GM19193 (cell line): ENCODE measurements at regions not wholly inside any gene's neighbourhood (a gene's known extent, or its start where the extent isn't known, plus 50 kb on each side); places are given as distances from the start of the nearest gene placed in this dataset.

ENCODE experiments used
- POLR2A ChIP-seq: IDR thresholded peaks from 4 replicates; pipeline ENCODE4 v1.6.1; 2011; ENCODE audit not compliant: insufficient read depth, insufficient read length; ENCODE audit errors: extremely low read depth

DNA sequence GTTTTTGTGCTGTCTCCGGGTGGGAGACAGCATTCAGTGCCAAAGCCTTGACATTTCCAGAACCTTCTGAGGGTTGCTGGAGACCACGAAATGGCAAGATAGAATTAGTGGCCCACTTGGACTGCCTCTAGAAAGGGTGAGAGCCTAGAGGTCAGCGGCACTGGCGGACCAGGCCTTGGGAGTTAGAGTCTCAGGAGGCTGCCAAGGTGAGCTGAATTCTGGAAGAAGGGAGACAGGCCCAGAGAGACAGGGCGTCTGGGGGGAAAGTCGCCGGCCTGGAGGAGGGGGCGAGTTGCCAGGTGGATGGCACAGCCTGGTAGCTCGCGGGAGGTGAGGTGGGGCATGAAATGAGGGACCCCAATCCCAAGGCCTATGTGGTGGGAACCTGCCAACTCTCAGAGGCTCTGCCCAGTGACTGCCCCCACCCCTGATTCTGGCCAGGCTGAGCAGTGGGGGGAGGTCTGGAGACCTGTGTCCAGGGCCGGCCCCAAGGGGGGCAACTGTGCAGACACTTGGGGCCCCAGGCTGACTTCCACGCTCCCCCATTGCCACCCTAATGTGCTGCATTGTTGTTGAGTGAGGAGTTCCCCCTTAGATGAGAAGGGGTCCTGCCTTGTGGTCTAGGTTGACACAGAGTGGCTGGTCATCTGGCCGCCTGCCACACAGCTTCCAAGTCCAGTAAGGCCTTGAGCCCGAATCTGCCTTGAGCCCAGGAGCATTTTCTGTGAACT lies 211.1 kb upstream of the CIBAR2 start:
- no peak for TF ChIP-seq POLR2A

DNA sequence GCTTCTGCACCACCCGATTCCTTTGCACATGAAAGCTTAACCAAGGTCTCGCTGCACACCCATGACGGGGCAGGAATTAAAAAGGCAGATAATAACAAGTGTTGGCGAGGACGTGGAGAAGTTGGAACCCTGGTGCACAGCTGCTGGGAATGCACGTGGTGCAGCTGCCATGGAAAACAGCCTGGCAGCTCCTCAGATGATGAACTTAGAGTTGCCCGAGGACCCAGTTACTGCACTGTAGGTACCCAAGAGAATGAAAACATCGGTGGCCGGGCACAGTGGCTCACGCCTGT lies 211.6 kb upstream of the CIBAR2 start:
- TF ChIP-seq POLR2A = no peak

DNA sequence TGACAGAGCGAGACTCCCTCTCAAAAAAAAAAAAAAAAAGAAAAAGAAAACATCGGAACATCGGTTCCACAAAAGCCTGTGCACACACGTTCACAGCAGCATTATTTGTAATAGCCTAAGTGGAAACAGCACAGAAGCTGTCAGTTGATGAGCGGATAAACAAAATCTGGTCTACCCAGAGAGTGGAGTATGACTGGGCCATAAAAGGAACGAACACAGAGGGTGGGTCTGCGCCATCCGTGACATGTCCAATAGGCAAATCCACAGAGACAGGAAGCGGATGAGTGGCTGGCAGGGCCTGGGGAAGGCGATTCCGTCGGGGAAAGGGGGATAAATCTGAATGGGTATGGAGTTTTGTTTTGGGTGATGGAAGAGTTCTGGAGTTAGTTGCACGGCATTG lies 212.2 kb upstream of the CIBAR2 start:
- TF ChIP-seq POLR2A = no peak

- TF ChIP-seq POLR2A = no peak
Measured at GRCh38 chr16:85326113-85326793, 214.0 kb upstream of the CIBAR2 start.

DNA sequence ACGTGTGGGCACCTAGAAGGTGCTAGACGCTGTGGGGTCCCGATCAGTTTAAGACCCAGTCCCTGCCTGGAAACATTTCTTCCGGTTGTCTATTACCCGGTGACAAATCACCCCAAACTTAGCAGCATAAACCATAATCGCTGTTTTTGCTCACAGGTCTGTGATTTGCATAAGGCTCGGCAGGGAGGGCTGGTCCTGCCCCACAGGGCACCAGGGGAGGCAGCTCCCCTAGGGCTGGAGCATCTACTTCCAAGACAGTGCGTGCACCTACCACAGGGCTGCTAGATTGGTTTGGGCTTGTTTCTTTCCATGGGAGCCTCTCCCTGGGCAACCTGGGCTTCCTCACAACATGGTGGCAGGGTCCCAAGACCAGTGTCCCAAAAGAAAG lies 214.5 kb upstream of the CIBAR2 start:
- no peak for TF ChIP-seq POLR2A

GRCh38 chr16:85327731-85328675 lies 215.7 kb upstream of the CIBAR2 start:
- no peak for TF ChIP-seq POLR2A

GRCh38 chr16:85328676-85329058 lies 216.4 kb upstream of the CIBAR2 start:
- TF ChIP-seq POLR2A = no peak

DNA sequence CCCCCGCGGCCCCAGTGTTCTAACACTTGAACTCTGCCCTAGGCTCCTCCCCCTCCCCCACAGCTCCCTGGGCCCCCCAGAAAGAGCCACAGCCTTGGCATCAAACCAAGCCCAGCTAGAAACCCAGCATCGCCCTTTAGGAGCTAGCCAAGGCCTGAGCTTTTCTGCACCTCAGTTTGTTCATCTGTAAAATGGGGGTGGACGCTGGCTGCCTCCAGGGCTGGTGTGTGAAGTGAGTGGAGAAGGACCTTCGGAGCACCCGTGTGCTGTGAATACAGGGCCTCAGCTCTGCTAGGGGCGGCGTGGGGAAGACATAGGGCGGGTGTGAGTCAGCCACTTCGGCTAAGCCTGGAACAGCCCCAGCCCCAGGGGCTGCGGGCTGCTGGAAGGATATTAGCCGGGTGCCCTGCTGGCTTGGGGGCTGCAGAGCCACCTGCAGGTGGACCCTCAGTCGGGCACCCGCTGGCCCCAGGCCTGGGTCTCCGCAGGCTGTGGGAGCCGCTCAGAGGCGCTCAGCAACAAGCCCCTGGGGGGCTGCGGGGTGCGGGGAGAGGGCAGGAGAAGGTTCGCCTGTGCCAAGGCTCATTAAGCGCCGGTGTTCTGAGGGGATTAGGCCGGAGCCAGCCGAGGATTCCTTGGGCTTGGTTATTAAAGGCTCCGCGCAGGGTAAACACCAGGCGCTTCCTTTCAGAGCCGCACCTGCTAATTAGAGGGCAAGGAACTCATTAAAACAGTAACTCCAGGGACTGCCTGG lies 217.0 kb upstream of the CIBAR2 start:
- TF ChIP-seq POLR2A = no peak

- TF ChIP-seq POLR2A = no peak
Measured at GRCh38 chr16:85330006-85330693, 217.9 kb upstream of the CIBAR2 start.

DNA sequence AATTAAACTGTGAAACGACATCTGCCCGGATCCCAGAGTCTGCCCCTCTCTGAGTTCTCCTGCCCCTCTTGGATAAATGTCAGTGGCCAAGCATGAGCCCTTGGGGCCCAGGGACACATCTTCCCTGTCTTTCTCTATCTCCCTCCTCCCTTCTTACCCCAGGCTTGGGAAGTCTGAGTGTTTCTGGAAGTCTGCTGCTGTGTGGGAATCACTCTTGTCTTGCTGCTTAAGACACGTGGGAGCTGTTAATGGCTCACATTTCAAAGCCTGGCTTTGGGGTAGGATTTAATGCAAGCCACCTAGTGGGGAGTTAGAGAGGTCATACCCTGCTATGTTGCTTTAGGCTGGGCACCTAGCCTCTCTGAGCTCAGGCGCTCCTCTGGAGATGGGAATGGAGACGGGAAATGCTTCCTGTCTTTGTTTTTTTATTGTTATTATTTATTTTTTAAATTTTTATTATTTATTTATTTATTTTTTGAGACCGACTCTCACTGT lies 218.5 kb upstream of the CIBAR2 start:
- TF ChIP-seq POLR2A = no peak

DNA sequence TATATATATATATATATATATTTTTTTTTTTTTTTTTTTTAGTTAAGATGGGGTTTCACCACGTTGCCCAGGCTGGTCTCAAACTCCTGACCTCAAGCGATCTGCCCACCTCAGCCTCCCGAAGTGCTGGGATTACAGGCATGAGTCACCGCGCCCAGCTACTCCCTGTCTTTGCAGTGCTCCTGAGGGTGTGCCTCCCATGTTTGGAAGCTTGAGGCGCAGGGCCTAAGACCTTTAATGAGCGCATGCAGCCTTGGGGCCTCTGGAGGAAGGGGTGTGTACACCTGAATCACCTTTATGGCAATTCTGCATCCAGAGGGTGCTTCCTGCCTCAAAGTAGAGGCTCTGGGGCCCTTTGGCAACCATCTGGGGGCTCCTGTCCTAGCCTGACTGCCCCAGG lies 219.4 kb upstream of the CIBAR2 start:
- no peak for TF ChIP-seq POLR2A

DNA sequence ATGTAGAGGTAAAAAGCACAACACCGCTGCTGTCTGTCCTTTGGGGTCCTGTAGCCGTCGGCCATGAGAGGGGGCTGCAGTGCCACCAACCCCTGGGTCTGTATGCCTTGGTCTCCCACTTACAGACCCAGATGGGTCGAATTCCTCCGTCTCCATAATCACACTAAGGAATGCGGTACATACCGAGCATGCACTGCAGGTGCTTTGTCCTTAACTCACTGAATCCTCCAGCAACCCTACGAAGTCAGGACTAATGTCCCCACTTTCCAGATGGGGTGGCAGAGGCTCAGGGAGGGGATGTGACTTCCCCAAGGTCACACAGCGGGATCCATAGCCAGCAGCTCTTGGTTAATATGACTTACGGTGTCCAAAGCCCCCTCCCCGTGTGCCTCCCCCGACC lies 219.9 kb upstream of the CIBAR2 start:
- no peak for TF ChIP-seq POLR2A

GRCh38 chr16:85333337-85333736 lies 221.1 kb upstream of the CIBAR2 start:
- no peak for TF ChIP-seq POLR2A
